ENCODE measurements at regions not wholly inside any gene's neighbourhood (a gene's known extent, or its start where the extent isn't known, plus 50 kb on each side); places are given as distances from the start of the nearest gene placed in this dataset. TPM values are rescaled to one million over a fixed set of nuclear protein-coding genes. Genes with fewer than 3 reads are reported as not detected.

DNA sequence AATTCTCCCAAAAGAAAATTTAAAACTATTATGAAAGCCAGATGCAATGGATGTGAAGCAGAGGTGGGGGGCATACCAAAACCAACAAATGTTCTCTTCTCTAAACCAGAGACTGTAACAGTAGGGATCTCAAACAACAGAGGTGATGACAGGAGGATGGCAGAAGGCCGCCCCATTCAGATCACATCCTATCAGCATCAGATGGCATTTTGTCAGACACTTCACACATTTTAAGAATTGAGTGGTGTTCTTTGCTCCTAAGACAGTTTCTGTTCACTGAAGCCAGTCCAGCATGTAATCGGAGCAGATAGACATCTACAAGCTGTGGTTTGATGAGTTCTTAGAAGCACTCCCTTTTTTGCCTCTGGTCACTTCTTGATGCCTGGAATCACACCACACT, 59.6 kb upstream of the SRRM4 start:
- WGBS, 3 donors, result 81 to 88% (median 81%) methylated on average over 2 of the region's 2 CpGs
- Histone ChIP-seq H3K27ac (no peak overlapping the region), H3K36me3 (no peaks in the 10 kb centered on the region), H3K9me3 (no peaks in the 10 kb centered on the region), H3K4me3 (no peak overlapping the region), H3K4me1 (ENCODE audit: insufficient read depth) (no peaks in the 10 kb centered on the region), H3K27me3 (no peaks in the 10 kb centered on the region)
- no peak for DNase-seq
- intact Hi-C loops (cut with DNase I), result no loop called here
- TF ChIP-seq, protein P1, sequence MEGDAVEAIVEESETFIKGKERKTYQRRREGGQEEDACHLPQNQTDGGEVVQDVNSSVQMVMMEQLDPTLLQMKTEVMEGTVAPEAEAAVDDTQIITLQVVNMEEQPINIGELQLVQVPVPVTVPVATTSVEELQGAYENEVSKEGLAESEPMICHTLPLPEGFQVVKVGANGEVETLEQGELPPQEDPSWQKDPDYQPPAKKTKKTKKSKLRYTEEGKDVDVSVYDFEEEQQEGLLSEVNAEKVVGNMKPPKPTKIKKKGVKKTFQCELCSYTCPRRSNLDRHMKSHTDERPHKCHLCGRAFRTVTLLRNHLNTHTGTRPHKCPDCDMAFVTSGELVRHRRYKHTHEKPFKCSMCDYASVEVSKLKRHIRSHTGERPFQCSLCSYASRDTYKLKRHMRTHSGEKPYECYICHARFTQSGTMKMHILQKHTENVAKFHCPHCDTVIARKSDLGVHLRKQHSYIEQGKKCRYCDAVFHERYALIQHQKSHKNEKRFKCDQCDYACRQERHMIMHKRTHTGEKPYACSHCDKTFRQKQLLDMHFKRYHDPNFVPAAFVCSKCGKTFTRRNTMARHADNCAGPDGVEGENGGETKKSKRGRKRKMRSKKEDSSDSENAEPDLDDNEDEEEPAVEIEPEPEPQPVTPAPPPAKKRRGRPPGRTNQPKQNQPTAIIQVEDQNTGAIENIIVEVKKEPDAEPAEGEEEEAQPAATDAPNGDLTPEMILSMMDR (IDR thresholded peaks at IDR 0.05), result no peak
- TF ChIP-seq EP300 (IDR thresholded peaks at IDR 0.05), result no peak
- no peak for TF ChIP-seq POLR2A (IDR thresholded peaks at IDR 0.05)

DNA sequence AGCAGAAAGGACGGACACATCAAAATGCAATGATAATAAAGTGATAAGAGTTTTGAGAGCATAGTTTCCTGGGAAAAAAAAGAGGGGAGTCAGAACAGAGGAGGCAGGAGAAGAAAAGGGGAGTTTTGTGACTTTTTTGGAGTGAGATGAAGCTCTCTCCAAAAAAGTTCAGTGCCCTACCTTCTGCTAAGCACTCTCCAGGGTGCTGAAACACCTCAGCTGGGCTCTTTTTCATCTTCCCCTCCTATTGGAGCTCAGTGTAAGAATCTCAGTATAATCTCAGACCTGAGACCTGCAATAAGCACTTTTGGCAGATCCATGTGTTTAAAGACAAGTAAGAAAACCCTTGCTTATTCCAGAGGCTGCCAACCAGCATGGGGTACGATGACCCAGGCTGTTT, 58.9 kb upstream of the SRRM4 start:
- no peak for TF ChIP-seq POLR2A (IDR thresholded peaks at IDR 0.05)
- no peak for TF ChIP-seq EP300 (IDR thresholded peaks at IDR 0.05)
- TF ChIP-seq, protein P1 (IDR thresholded peaks at IDR 0.05), result no peak
- intact Hi-C loops (cut with DNase I), result no loop called here
- WGBS, 3 donors, result 24 to 33% (median 24%) methylated on average over 2 of the region's 2 CpGs

DNA sequence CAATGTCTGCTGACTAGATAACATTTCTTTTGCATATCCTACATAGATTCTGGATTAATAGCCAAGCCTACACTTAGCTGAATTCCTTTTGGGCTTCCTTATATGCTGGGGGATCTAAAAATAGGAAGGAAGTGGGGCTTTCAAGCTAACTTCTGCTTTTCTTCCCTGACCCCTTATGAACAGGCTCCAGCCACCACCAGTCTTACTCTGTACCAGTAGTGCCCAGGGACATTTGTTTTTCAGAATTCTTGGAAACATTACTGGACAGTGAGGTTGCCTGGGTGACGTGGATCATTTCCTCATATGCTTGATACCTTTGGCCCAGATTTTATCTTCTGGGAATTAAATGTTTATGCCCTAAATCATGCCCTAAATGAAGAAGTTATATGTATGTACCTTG, 55.9 kb upstream of the SRRM4 start:
- DNase-seq, result no peak
- TF ChIP-seq EP300 (IDR thresholded peaks at IDR 0.05) (no peak), POLR2A (IDR thresholded peaks at IDR 0.05) (no peak)
- TF ChIP-seq, protein P1 (IDR thresholded peaks at IDR 0.05), result no peak
- no peak overlapping the region for H3K4me3 ChIP-seq
- no peaks in the 10 kb centered on the region for H3K36me3 ChIP-seq
- no peaks in the 10 kb centered on the region for H3K4me1 ChIP-seq (ENCODE audit: insufficient read depth)
- WGBS, 3 donors, result 12 to 63% (median 32%) methylated on average over 1 of the region's 1 CpG
- no peaks in the 10 kb centered on the region for H3K9me3 ChIP-seq
- H3K27ac ChIP-seq, result no peak overlapping the region
- H3K27me3 ChIP-seq, result no peaks in the 10 kb centered on the region
- intact Hi-C loops (cut with DNase I), result no loop called here

More for the DNA sequence above, 58.9 kb upstream of the SRRM4 start:
- Histone ChIP-seq H3K27me3 (no peaks in the 10 kb centered on the region), H3K36me3 (no peaks in the 10 kb centered on the region), H3K9me3 (no peaks in the 10 kb centered on the region), H3K4me3 (no peak overlapping the region), H3K4me1 (ENCODE audit: insufficient read depth) (no peaks in the 10 kb centered on the region), H3K27ac (no peak overlapping the region)
- DNase-seq, result no peak

DNA sequence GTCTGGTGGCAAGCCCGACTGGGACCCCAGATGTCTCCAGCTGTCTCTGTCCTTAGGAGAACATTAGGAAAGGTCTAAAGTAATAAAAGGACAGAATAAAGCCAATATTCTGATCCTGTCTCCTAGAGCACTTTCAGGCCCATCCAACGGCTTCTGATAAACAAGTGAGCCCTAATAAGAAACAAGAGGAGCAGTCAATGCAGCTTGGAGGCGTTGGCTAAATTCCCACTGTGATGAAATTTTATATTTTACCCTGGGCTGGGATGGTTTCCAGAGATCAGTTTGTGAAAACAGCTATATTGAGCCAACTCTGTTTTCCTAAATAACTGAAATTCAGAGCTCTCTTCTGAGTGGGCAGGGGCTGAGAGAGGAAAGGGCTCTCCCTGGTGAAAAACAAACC, 55.5 kb upstream of the SRRM4 start:
- H3K9me3 ChIP-seq, result no peaks in the 10 kb centered on the region
- no peak overlapping the region for H3K4me3 ChIP-seq
- no peak overlapping the region for H3K27ac ChIP-seq
- H3K4me1 ChIP-seq (ENCODE audit: insufficient read depth), result no peaks in the 10 kb centered on the region
- no peaks in the 10 kb centered on the region for H3K27me3 ChIP-seq
- intact Hi-C loops (cut with DNase I), result no loop called here
- 22 to 42% (median 31%) methylated on average over 3 of the region's 3 CpGs for WGBS, 3 donors
- DNase-seq, result no peak
- no peaks in the 10 kb centered on the region for H3K36me3 ChIP-seq
- no peak for TF ChIP-seq POLR2A (IDR thresholded peaks at IDR 0.05)
- no peak for TF ChIP-seq EP300 (IDR thresholded peaks at IDR 0.05)
- TF ChIP-seq, protein P1 (IDR thresholded peaks at IDR 0.05), result no peak

Small RNA genes in the stretch of these regions (small RNA-seq; reads per million reads assigned to genes)
- gene RF00428 (not detected), gene RNA5SP374 (not detected)
